Activated T-cell treated with anti-CD3 and anti-CD28 coated beads, Interleukin-2, amount 50 U/mL, for 48 hours (primary cell): ENCODE measurements at regions not wholly inside any gene's neighbourhood (a gene's known extent, or its start where the extent isn't known, plus 50 kb on each side); places are given as distances from the start of the nearest gene placed in this dataset.
"Not testable (repeated sequence)": the region's sequence is repeated elsewhere in the genome, so short reads cannot be mapped to it uniquely, and the experiment has no call there.

Experiments used
- DNase-seq, 2 experiments: peaks; one replicate each; pipeline ENCODE4 v3.0.0-alpha.2; 2020

DNA sequence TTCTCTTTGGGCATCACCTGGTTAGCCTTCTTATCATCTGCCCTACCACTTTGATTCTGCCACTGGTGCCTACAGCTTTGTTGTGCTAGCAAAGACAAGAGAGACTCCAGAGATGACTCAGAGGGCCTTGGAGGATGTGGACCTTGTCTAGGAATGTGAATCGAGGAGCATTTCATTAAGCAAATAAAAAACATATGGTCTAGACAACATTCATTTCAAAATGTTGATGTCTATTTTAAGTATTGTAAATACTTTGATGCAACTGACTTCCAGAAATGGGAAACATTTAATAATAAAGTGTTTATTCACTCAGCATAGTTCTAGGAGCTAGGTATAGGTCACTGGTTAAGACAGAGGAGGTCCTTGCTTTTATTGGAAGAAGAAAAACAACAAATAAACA, 195.5 kb downstream of the CDCA7 start:
- no peak for DNase-seq

DNA sequence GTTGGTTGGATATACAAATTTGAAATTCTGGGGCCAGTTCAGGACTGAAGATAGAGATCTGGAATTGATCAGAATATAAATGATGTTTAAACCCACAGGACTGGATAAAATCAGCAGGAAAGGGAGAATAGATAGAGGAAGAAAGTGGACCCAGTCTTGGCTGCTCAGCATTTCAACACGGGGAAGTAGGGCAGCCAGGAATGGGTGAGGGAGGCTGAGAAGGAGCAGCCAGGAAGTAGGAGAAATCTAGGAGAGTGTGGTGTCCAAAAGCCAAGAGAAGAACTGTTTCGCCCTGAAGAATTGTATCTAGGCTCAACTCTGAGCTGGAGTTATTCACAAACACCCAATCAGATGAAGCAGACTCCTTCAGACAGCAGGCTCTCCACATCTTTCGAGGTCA, 197.9 kb downstream of the CDCA7 start:
- DNase-seq, result no peak

DNA sequence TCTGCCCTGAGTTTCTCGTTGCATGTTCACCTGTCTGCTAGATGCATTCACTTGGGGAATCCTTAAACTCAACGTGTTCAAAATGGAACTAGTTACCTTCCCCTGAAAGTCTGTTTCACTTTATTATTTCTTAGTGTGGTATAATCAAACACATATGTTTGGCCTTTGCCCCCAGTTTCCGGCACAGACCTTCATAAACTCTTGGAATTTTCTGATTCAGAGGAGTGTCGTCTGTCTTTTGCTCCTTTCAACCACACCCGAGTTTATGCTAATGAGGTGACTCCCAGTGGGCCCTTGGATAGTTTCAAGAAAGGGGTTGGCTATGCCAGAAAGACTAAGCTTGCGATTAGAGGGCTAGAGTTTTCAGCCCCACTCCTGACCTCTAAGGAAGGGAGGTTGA, 198.9 kb downstream of the CDCA7 start:
- DNase-seq, result no peak

DNA sequence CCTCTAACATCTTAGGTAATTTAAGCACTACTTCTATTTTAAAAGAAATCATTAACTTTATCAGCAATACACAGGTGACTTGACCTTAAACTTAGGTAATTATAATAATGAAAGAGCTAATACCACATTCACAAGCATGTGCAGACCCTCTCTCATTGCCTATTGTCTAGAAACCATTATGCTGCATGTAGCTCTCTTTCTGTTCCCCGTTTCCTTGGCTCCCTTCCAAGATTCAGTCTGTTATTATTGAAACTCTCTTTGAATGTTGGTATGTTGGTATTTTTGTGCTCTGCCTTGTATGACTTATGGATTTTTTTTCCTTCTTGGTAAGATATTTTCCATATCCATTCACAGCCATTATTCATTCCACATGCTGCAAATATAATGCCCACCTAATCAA, 201.2 kb downstream of the CDCA7 start:
- DNase-seq, result no peak

DNA sequence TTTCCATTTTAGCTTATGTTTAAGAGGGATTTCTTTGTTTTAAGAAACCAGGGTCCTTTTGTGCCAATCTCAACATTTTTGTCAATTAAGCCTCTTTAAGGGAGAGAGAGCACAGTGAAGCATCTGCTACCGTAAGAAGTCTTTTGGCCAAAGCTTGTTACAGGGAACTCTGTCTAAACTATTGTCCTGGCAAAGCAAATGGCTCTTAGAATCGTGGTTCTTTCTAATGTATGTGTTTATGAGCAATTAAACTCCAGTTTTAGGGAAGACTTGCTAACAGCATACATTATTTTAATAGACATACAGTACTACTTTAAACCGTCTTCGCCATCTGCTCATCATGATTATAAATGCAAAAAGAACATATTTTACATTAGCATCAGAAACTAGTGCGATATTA, 202.1 kb downstream of the CDCA7 start:
- DNase-seq, result no peak

DNA sequence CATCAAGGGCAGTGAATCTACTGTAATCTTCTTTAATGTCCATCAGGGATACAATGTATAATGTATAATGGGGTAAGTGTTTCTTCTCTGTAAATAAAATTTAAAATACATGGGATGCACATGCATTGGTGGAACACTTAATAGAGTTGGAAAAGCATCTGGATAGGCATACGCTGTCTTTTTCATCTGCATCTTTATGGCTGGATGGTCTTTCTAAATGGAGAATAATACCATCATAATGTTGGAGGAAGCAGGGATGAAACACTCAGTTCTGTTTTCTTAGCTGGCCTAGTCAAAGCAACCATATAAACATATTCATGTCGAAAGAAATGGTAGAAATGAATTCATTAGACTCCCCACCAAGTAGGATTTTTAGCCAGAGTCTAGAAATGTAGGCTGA, 202.8 kb downstream of the CDCA7 start:
- no peak for DNase-seq

DNA sequence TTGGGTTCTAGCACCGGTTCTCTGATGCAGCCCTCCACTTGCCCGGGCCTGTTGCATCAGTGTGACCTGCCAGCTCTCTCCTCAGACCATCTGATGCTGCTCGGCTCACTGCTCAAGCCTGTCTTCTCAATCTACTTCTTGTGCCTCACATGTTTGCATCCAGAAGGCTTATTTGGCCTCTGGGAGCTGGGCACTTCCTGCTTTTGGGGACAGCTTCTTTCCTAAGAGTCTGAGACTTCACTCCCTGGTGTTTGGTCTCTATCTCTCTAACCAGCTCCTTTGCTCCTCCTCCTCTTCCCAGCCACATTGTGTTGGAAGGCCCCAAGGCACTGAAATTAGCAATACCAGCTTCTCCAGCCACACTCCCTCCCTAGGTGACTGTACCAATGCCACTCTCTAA, 212.8 kb downstream of the CDCA7 start:
- no peak for DNase-seq

DNA sequence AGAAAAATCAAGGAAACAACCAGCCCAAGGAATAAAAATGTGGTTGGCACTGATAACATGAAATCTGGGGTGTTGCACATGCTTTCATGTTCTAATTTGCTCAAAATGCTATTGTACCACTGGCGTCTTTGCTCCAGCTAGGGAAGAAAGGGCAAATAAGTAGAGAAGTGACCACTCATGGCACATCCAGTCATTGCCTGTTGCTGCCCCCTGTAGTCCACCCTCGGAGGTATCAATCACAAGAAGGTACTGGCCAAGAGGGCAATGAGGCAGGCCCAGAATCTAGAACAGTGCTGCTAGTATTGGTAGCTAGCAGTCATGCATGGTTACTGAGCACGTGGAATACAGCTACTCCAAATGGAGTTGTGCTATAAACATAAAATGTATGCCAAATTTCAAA, 213.4 kb downstream of the CDCA7 start:
- DNase-seq, result peak in 1 of 2 experiments; percentile 24

DNA sequence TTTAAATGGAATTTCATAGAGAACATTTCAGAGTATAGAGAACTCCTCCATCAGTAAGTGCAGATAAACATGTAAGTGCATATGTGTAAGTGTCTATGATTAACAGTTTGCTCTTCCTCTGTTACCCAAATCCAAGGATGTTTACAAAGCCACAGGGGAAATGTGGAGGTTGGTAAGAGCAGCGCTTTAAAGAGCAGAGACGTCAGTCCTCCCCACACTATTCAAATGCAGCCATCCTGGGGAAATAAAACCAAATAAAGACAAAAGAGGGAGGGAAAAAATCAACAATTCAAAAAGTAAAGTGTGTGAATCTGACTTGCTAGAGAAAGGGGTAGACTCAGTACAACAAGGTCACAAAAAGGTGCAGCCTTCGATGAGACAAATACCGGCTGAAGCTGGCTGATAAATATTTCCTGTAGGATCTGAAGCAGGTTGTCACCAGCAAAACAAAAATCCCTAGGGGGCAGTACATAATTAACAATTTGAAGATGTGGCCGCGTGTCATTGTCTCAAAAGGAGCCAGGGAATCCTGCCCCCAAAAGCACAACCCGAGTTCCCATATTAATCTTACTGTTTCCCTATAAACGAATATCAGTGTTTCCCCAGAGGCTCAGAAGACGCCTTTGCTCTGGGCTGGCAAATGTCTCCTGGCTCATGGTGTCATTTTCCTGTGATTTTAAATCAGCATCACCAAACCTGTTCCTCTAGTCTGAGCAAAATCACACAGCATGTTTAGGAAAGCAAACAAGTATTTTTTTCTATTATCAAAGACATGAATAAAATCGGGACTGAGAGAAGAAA, 216.5 kb downstream of the CDCA7 start:
- no peak for DNase-seq

DNA sequence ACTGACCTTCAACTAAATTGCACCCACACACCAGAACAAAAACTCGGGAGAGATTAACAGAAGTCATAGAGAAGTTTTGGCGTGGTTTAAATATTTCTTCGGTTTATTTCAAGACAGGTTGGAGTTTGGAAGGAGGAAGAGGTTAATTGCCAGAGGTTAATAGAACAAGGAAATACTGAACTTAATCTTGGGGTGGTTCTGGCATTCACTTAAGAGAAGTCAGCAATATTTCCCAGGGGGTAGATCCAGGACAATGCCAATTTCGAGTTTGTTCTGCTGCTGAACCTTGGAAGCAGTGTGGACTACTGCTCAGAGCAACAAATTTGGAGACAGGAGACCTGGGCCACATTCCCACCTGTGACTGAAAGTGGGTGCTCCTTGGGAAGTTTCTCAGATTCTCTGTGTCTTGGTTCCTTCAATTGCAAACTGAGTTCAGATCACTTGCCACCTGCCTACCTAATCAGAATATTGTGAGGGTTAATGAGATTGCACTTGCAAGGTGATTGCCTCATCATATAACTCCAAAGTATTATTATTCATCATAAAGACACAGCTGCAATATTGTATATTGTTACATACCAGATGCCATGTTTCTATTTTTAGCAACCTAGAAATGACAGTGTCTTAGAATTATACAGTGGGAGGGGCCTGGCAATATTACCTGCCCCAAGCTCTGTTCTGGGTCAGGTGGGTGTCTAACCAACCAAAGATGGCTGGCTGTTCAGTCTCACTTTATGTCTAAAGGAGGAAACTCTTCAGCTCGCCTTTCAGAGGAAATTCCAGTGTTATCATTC, 217.4 kb downstream of the CDCA7 start:
- no peak for DNase-seq

DNA sequence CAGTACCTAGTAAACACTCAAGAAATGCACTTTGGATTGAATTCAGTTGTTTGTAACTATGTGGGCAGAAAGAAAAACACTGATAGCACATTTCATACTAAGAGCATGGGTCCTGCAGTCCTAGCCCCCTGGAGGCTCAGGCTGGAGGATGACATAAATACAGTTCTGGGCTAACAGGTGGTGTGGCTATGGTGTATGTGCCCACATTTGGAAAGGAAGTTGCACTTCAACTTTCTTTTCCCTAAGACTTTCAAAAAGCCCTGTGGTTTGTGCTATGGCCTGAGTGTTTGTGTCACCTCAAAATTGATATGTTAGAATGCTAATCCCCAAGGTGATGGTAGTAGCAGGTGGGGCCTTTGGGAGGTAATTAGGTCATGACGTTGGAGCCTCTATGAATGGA, 218.2 kb downstream of the CDCA7 start:
- no peak for DNase-seq

DNA sequence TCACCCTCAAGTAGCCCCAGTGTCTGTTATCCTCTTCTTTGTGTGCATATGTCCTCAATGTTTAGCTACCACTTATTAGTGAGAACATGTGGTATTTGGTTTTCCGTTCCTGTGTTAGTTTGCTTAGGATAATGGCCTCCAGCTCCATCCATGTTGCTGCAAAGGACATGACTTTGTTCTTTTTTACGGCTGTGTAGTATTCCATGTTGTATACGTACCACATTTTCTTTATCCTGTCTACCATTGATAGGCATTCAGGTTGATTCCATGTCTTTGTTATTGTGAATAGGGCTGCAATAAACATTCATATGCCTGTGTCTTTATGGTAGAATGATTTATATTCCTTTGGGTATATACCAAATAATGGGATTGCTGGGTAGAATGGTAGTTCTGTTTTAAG, 219.1 kb downstream of the CDCA7 start:
- DNase-seq, result not testable (repeated sequence)

DNA sequence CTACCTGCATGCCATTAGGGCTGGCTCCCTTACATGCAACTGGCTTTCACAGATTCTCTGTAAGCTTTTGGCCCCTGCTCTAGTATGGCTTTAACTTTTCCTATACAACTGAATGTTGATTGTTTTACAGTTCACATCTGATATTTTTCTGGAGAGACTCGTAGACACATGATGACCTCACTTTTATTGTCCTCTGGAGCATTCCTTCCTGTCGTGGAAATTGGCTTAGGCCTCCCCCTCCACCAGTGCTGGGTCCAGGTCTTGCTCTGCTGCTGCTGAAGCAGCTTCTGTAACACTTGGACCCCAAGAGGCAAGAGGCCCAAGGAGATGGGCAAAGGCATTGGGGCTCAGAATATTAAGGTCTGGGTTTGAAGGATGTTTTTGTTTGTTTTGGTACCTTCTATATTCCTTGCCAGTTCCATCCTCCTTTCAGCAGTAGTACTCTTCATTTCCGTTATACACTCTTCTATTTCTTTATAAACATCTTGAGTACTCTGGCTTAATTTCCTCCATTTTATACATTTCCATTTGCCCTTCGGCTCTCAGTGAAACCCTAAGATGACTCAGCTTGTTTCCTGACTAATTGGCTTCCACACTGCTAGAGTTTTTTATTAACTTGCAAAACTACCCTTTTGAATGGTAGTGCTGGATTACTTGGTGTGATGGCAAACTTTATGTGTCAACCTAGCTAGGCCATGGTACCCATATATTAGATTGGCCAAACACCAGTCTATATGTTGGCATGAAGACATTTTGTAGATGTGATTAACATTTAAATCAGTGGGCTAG, 219.8 kb downstream of the CDCA7 start:
- no peak for DNase-seq

DNA sequence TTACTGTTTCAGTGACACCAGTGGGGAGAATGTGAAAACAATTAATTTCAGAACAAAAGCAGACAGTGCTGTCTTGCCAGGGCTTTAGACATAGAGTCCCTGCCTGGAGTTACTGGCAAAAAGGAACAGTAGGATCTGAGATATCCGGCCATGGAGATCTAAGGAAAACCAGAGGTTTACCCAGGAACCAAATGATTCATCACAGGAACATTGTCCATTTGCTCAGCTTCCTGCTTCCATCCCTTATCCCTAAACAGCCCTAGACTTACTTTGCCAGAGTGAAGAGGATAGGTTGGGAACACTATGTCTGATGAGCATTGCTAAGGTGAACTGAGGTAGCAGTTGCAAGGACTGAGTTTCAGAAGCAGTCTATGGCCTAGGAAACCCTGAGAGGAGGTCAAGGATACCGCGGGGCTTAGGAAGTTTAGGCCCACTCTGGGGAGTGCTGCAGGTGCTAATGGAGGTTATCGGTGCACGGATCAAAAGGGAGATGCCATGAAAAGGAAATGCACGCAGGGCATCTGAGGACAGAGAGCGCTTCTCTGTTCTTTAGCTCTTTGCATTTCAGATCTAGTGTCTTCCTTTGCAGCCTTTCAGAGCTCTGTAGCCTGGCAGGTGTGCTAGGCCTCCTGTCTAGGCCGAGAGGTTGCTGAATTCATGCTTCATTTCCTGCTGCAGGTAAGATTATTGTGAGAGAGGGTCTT, 223.9 kb downstream of the CDCA7 start:
- DNase-seq, result no peak

DNA sequence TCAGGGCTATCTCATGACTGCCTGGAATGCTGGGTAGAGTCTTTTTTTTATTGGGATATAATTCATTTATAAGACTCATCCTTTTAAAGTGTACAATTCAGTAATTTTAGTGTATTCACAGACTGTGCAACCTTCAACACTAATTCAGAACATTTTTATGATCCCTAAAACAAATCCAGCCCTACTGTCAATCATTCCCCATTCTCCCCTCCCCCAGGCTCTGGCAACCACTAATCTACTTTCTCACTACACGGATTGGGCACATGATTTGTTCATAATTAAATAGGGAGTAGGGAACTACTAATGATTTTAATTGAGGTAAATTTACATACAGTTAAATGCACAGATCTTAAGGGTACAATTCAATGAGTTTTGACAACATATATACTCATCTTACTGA, 225.7 kb downstream of the CDCA7 start:
- no peak for DNase-seq

DNA sequence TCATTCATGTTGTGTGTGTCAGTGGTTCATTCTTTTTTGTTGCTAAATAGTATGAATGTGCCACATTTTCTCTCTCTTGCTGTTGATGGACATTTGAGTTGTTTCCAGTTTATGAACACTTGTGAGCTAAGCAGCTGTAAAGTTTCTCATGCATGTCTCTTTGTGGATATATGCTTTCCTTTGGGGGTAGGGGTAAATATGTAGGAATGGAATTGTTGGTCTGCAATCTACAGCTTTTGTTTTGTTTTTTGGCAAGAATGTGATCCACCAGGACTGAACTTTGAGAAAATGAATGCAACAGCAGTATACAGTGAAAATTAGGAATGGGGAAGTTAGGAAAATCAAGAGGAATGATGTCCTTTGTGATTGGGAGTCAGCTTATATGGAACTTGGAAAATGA, 226.3 kb downstream of the CDCA7 start:
- no peak for DNase-seq

DNA sequence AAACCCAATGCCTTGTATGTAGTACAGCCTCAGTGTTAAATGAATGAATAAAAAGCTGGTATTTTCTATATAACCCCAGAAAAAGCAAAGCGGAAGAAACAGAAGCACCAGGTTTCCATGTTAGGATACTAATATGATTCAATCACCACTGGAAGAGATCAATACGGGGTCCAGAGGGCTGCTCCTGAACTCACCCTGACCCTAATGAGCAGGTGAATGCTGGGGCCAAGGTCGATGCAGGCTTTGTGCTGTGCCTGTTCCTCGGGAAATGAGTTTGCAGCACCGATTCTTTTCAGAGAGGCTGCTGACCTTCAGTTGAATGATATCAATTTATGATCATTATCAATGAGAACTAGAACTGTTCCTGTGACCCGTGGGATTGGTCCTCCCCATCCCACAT, 228.5 kb downstream of the CDCA7 start:
- DNase-seq, result no peak

DNA sequence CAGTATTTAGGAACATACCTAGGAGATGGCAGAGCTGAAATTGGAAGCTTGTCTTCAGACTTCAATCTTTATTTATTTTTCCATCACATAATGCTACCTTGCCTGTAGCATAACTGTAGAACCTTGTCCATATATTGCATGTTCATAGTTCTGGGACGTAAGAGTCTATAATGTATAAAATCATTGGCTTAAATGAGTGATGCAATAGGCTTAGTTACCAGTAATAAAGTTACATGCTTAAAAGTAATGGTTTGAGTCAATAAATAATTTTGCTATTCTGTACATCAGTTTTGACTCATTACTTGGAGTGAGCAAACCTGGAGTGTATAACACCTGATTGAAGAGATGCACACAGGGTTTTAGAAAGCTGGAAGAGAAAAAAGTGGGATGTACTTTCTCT, 229.3 kb downstream of the CDCA7 start:
- no peak for DNase-seq

DNA sequence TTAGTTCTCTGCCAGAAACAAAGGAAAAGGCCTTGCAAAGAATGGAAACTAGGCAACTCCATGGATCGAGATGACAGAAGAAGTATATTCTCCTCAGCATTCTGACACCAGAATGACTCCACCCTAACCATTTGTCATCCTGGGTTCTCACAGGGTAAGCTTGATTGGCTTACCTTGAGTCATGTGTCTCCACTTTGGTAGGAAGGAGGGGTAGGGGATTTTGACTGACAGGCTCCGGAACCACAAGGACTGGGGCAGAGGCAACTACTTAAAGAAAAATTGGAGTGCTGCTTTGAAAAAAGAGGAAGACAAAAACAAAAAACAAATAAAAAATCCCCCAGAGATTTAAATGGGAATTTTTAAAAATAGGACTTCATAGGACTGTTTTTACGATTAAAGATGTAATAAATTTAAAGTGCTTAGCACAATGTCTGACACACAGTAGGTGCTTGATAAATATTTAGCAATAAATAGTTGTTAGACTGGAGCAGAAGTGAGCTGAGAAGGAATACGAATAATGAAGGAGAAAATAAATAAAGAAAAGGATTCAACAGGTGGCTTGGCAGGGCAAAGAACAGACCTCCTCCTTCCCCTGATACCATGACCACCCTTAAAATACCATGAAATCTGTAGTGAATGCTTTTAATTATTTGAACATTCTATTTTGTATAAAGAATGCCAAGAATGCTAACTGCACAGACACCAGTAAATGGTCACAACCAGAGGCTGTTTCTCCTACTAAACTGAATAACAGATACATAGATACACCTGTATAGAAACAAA, 230.2 kb downstream of the CDCA7 start:
- no peak for DNase-seq

DNA sequence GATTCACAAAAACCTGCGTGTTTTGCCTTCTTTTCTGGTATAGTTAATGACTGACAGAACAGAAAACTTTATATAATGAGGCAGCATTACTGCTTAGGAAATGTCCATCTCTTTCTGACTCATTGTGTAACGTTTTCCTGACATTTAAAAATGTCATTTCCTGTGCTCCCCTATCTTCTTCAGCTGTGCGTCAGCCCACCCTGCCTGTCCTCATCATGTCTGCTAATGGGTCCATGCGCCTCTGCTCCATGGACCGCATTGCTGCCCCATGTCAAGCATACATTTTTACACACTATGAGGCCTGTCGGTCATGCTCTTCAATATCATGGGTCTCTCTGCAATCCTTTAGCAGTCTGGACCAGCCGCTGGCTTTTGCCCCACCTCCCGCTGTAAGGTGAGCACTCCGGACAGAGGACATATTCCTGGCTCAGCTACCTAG, 234.3 kb downstream of the CDCA7 start:
- DNase-seq, result no peak

DNA sequence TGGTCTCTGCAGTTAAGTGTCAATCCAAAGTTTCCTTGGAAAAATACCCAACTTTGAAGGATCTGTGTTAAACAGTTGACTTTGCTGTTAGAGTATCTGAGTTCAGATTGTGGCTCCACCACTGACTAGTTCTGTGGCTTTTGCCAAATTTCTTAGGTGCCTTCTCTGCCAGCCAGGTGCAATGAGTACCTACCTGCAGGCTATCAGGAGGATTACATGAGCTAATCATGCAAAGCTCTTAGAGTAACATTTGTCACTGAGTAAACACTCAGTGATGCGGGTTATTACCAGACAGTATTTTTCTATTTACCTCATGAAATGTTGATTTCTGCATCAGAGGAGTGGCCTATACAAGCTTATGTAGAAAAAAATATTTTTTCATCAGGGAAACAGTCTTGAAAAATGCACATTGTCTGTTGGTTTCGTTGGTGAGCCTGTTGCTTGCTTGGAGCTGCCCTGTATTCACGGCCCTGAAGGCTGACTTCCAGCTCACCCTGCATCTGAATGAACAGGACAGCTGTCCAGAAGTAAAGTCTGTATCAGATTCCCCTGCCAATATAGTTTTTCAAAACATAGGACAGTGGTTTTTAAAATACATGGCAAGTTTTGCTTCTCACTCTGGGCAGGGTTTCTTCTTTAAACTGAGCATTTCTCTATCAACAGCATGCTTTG, 235.1 kb downstream of the CDCA7 start:
- DNase-seq, result no peak
